HEK293T (cell line): ENCODE measurements at regions not wholly inside any gene's neighbourhood (a gene's known extent, or its start where the extent isn't known, plus 50 kb on each side); places are given as distances from the start of the nearest gene placed in this dataset.

Experiments used
- CTCF ChIA-PET: fragments of 350-600 bp; formaldehyde crosslinking; extraction: SDS; loops from one replicate; lab custom pipeline; 2021; ENCODE audit warnings: antibody characterized with exemption, inconsistent platforms; lab: Yijun Ruan, JAX
- POLR2A ChIA-PET: fragments of 350-600 bp; formaldehyde crosslinking; extraction: SDS; loops from one replicate; lab custom pipeline; 2020; ENCODE audit warnings: antibody characterized with exemption, inconsistent platforms; lab: Yijun Ruan, JAX
- DNase-seq: peaks from one replicate; pipeline ENCODE4 v3.0.0; 2012; ENCODE audit warnings: mixed read lengths; ENCODE audit errors: extremely low spot score
- ARNT ChIP-seq: fragments of 450-650 bp; IDR thresholded peaks from 2 replicates; pipeline ENCODE4 v1.6.1; 2017; ENCODE audit warnings: mild to moderate bottlenecking
- BHLHE40 ChIP-seq: fragments of 450-650 bp; IDR thresholded peaks from 2 replicates; pipeline ENCODE4 v1.6.1; 2016; ENCODE audit warnings: mild to moderate bottlenecking, moderate library complexity, borderline replicate concordance
- CTBP1 ChIP-seq: fragments of 450-650 bp; IDR thresholded peaks from 2 replicates; pipeline ENCODE4 v1.6.1; 2016; ENCODE audit warnings: borderline replicate concordance
- ELF4 ChIP-seq: fragments of 450-650 bp; IDR thresholded peaks from 2 replicates; pipeline ENCODE4 v1.6.1; 2017; ENCODE audit warnings: antibody characterized with exemption
- FOXA1 ChIP-seq: fragments of 450-650 bp; IDR thresholded peaks from 2 replicates; pipeline ENCODE4 v1.6.1; 2016; ENCODE audit warnings: mild to moderate bottlenecking
- FOXK2 ChIP-seq: fragments of 450-650 bp; IDR thresholded peaks from 2 replicates; pipeline ENCODE4 v1.6.1; 2016; ENCODE audit warnings: mild to moderate bottlenecking
- FOXM1 ChIP-seq: fragments of 450-650 bp; IDR thresholded peaks from 2 replicates; pipeline ENCODE4 v1.6.1; 2017; ENCODE audit warnings: mild to moderate bottlenecking, borderline replicate concordance
- HDGF ChIP-seq: fragments of 450-650 bp; IDR thresholded peaks from 2 replicates; pipeline ENCODE4 v1.6.1; 2017; ENCODE audit warnings: antibody characterized with exemption, borderline replicate concordance
- L3MBTL2 ChIP-seq: fragments of 450-650 bp; conservative IDR thresholded peaks from 2 replicates; pipeline ENCODE4 v1.6.1; 2016; ENCODE audit warnings: mild to moderate bottlenecking
- LEF1 ChIP-seq: fragments of 450-650 bp; IDR thresholded peaks from 2 replicates; pipeline ENCODE4 v1.6.1; 2017; ENCODE audit warnings: mild to moderate bottlenecking, borderline replicate concordance
- NFRKB ChIP-seq: fragments of 450-650 bp; IDR thresholded peaks from 2 replicates; pipeline ENCODE4 v1.6.1; 2016; ENCODE audit warnings: mild to moderate bottlenecking, moderate library complexity
- SP1 ChIP-seq: fragments of 450-650 bp; IDR thresholded peaks from 2 replicates; pipeline ENCODE4 v1.6.1; 2017
- SUZ12 ChIP-seq: fragments of 450-650 bp; IDR thresholded peaks from 2 replicates; pipeline ENCODE4 v1.6.1; 2016; ENCODE audit warnings: mild to moderate bottlenecking
- TARDBP ChIP-seq: fragments of 450-650 bp; IDR thresholded peaks from 2 replicates; pipeline ENCODE4 v1.6.1; 2016
- ZNF384 ChIP-seq: fragments of 450-650 bp; IDR thresholded peaks from 2 replicates; pipeline ENCODE4 v1.6.1; 2016
- TF ChIP-seq, protein P1 (sequence below): fragments of 450-650 bp; IDR thresholded peaks from 2 replicates; pipeline ENCODE4 v1.6.1; 2016

DNA sequence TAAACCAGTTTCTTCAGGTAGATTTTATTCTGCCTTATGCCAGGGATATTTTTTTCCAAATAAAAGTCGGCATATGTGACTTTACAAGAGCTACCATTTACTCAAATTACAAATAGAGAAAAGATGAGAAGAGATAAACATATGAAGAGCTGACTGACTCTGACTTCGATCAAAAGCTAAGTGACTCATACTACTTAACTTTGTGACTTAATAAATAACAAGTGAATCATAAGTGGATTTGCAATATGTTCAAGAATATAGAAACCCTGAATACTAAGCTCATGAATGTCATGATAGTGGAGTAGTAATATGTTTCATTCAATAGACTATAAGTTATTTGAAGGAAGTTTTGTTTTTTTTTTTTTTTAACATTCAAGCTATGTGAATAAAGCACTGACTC is 130.5 kb upstream of the ANO3 start:
- ChIA-PET CTCF (interaction anchor here (0.6 kb wide), 1 partner anchor 60 kb away, joined by 3 read pairs; no protein-coding TSS in a partner anchor), POLR2A (no interaction called here)
- no peak for DNase-seq
- no peak for TF ChIP-seq FOXA1
- TF ChIP-seq, protein P1, sequence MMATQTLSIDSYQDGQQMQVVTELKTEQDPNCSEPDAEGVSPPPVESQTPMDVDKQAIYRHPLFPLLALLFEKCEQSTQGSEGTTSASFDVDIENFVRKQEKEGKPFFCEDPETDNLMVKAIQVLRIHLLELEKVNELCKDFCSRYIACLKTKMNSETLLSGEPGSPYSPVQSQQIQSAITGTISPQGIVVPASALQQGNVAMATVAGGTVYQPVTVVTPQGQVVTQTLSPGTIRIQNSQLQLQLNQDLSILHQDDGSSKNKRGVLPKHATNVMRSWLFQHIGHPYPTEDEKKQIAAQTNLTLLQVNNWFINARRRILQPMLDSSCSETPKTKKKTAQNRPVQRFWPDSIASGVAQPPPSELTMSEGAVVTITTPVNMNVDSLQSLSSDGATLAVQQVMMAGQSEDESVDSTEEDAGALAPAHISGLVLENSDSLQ, result no peak

DNA sequence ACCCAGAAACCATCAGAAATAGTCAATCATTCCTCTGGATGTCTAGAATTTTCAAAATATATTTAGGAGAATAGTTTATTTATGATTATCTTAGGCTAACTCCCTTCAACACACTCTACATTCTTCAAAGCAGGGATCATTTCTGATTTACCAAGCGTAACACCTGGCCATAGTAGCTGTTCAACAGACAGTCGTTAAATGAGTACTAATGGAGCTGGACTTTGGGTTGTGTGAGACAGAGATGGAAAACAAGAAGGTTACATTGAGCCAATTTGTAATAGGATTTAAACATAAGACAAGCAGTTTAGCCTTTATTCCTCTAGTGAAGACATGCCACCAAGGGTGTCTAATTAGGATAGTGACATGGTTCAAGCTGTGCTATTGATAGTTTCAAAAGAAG is 129.2 kb upstream of the ANO3 start:
- ChIA-PET POLR2A (no interaction called here), CTCF (no interaction called here)
- DNase-seq, result no peak
- TF ChIP-seq L3MBTL2, result no peak
- no peak for TF ChIP-seq SUZ12

DNA sequence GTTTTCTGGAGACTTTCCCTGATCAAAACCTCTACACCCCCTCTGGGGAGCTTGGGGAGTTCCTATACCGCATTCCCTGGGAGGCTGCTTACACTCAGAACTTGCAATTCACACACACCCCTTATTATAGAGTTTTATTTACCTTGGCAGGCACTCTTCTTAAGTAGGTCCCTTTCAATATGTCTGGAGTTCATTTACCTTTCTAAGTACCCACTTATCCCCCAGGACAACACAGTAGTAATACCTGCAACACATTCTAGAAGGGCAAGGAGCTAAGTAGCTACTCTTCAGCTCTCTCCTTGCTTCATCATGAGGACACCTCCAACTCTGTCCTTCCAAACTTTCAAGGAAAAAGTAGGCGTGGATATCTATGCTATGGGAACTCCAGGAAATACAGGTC is 127.8 kb upstream of the ANO3 start:
- TF ChIP-seq NFRKB, result no peak
- no peak for TF ChIP-seq FOXA1
- TF ChIP-seq SP1, result no peak
- no peak for TF ChIP-seq ELF4
- no peak for TF ChIP-seq FOXK2
- TF ChIP-seq ZNF384, result no peak
- no peak for TF ChIP-seq SUZ12
- no peak for TF ChIP-seq FOXM1
- TF ChIP-seq, protein P1, result no peak
- TF ChIP-seq CTBP1, result no peak
- no peak for TF ChIP-seq LEF1
- TF ChIP-seq L3MBTL2, result no peak
- TF ChIP-seq HDGF, result no peak
- no peak for TF ChIP-seq BHLHE40
- TF ChIP-seq ARNT, result no peak
- TF ChIP-seq TARDBP, result no peak
- CTCF ChIA-PET, result no interaction called here
- POLR2A ChIA-PET, result no interaction called here
- no peak for DNase-seq

DNA sequence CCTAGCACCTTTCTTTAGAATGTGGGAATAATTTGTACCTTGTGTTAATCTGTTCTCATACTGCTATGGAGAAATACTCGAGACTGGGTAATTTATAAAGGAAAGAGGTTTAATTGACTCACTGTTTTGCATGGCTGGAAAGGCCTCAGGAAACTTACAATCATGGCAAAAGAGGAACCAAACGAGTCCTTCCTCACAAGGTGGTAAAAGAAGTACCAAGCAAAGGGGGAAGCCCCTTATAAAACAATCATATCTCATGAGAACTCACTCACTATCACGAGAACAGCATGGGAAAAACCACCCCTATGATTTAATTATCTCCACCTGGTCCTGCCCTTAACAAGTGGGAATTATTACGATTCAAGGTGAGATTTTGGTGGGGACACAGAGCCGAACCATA is 127.1 kb upstream of the ANO3 start:
- ChIA-PET POLR2A (no interaction called here), CTCF (no interaction called here)

DNA sequence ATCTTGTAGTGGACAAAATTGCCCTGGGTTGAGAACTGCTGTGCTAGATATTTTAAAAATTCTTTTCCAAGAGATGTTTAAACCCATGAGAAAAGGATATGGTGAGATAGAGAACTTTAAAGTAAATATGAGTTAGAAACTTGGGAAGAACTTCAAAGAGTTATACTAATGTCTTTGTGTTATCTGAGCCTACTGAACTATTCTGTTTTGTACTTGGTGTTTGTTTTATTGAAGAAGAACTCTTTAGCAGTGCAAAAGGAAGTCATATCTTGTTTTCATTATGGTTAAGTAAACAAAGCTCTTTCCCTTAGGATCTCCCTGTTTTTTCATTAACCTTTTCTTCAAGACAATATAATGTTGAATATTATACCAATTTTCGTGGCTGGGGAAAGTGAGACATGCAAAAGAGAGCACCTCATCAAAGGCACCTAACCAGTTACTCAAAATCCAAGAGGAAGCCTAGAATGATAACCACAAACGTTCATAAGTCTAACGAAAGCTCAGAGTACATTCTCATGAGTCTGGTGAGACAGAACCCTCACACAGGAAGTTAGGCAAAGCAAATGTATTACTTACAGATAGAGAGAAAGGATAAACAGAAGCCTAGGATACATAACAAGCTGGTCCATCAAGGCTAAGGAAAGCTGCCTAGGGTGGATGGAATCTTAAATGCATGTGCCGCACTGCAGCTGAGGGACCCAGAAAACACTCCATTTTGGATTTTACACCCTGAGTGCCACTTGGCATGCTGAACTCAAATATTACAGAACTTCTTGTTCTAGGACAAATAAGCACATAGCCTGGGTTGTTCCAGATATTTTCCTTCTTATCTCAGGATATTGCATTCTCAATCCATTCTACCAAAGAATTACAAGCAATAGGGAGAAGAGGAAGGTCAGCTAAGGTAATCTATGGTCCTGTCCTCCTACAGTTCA is 112.5 kb upstream of the ANO3 start:
- POLR2A ChIA-PET, result no interaction called here
- no peak for DNase-seq
- no peak for TF ChIP-seq FOXK2
- TF ChIP-seq TARDBP, result no peak
- TF ChIP-seq FOXA1, result no peak
- no peak for TF ChIP-seq BHLHE40
- TF ChIP-seq, protein P1, result no peak
- TF ChIP-seq SP1, result no peak
- TF ChIP-seq ZNF384, result no peak
- no peak for TF ChIP-seq LEF1
- TF ChIP-seq L3MBTL2, result no peak
- no peak for TF ChIP-seq NFRKB
- no peak for TF ChIP-seq HDGF
- CTCF ChIA-PET, result interaction anchor here (1.0 kb wide), 1 partner anchor 237 kb away, joined by 4 read pairs; no protein-coding TSS in a partner anchor

More for the DNA sequence above, 127.1 kb upstream of the ANO3 start:
- TF ChIP-seq ZNF384, result no peak
- no peak for TF ChIP-seq FOXK2
- no peak for TF ChIP-seq ARNT
- no peak for TF ChIP-seq BHLHE40
- TF ChIP-seq L3MBTL2, result no peak
- no peak for TF ChIP-seq SUZ12
- TF ChIP-seq CTBP1, result no peak
- no peak for TF ChIP-seq NFRKB
- no peak for TF ChIP-seq TARDBP
- no peak for TF ChIP-seq LEF1
- no peak for DNase-seq

DNA sequence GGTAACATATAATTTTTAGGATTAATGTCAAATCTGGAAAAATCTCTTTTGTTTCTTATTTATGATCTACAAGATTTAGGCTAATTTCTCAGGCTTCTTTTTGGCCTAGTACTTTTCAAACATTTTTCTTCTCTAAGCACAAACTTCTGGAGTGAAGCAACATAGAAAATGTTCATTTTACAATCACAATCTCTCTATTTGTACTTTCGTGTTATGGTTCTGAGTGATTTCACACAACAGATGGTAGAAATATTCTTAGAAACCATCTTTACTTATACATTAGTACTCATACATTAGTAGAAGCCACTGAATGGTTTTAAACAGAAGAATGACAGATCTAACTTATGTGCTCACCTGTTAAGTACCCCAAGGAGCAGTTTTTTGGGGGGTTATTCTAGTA is 106.3 kb upstream of the ANO3 start:
- CTCF ChIA-PET, result no interaction called here
- DNase-seq, result no peak
- POLR2A ChIA-PET, result no interaction called here
- TF ChIP-seq FOXM1 (no peak), HDGF (no peak), FOXA1 (no peak), ELF4 (no peak), ARNT (no peak), SP1 (no peak), CTBP1 (no peak), SUZ12 (no peak), NFRKB (no peak), L3MBTL2 (no peak), FOXK2 (no peak), TARDBP (no peak), LEF1 (no peak), BHLHE40 (no peak), ZNF384 (no peak)
- TF ChIP-seq, protein P1, result no peak
